ENCODE measurements at regions not wholly inside any gene's neighbourhood (a gene's known extent, or its start where the extent isn't known, plus 50 kb on each side); places are given as distances from the start of the nearest gene placed in this dataset.

- ChIA-PET CTCF (no interaction called here), POLR2A (no interaction called here)
- no peak for FAIRE-seq
- Histone ChIP-seq H3K4me3 (no peak overlapping the region), H3K4me2 (no peak overlapping the region), H3K4me1 (no peaks in the 10 kb centered on the region), H3K27ac (no peak overlapping the region), H3K9me3 (no peaks in the 10 kb centered on the region)
- DNase-seq (ENCODE audit: low read depth in 1 of 2, low spot score in 1 of 2), result no peak
- 6% methylated on average over 2 of the region's 2 CpGs for WGBS (ENCODE audit: missing lambda C conversion rate)
- no peak for ATAC-seq
- TF ChIP-seq TFCP2L1 (CRISPR knock-in tag; IDR thresholded peaks at IDR 0.05) (no peak), HOXB5 (CRISPR knock-in tag; IDR thresholded peaks at IDR 0.05) (no peak)
These were observed 197.5 kb upstream of the HS3ST4 start for GRCh38 chr16:25494292-25494691.

DNA sequence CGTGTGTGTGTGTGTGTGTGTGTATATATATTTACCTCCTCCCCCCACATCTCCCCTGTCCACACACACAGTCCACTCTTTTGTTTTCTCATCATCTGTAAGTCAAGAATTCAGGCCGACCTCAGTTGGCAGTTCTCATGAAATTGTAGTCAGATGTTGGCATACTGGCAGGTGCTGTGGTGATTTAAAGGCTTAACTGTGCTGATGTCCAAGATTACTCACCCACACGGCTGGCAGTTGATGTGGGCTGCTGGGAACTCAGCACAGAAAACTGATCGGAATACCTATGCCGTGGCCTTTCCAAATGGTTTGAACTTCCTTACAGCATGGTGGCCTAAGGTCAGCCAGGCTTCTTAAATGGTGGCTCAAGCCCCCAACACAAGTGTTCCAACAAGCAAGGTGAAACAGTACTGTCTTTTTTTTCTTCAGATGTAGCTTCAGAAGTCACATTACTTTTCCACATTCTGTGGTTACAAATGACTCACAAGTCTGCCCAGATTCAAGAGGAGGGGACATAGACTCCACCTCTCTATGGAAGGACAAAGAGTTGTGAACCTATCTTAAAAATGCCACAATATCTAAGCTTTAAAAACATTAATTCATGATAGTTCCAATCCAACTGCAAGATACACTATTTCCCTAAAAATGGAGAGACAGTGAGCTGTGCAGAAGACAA is 198.5 kb upstream of the HS3ST4 start:
- Histone ChIP-seq H3K4me1 (no peaks in the 10 kb centered on the region), H3K4me2 (no peak overlapping the region), H3K9me3 (no peaks in the 10 kb centered on the region), H3K4me3 (no peak overlapping the region), H3K27ac (no peak overlapping the region)
- 21% methylated on average over 5 of the region's 5 CpGs for WGBS (ENCODE audit: missing lambda C conversion rate)
- ChIA-PET POLR2A (no interaction called here), CTCF (no interaction called here)
- no peak for TF ChIP-seq HOXA7 (CRISPR knock-in tag; IDR thresholded peaks at IDR 0.05)
- no peak for TF ChIP-seq CBX2 (IDR thresholded peaks at IDR 0.05; ENCODE audit: borderline replicate concordance, low read depth)
- no peak for TF ChIP-seq CHD4 (IDR thresholded peaks at IDR 0.05; ENCODE audit: borderline replicate concordance)
- TF ChIP-seq ZC3H11A (IDR thresholded peaks at IDR 0.05), result no peak
- no peak for TF ChIP-seq KDM1A (IDR thresholded peaks at IDR 0.05; ENCODE audit: low read depth)
- no peak for TF ChIP-seq HMGXB4 (CRISPR knock-in tag; IDR thresholded peaks at IDR 0.05; ENCODE audit: borderline replicate concordance)
- TF ChIP-seq HOXB13 (CRISPR knock-in tag; IDR thresholded peaks at IDR 0.05; ENCODE audit: low read depth), result no peak
- no peak for TF ChIP-seq ZFP36 (IDR thresholded peaks at IDR 0.05; ENCODE audit: borderline replicate concordance, partially characterized antibody)
- no peak for TF ChIP-seq PHF8 (IDR thresholded peaks at IDR 0.05; ENCODE audit: borderline replicate concordance, low read depth)
- no peak for TF ChIP-seq ESRRA (IDR thresholded peaks at IDR 0.05; ENCODE audit: borderline replicate concordance, low read length)
- TF ChIP-seq FOSL2 (IDR thresholded peaks at IDR 0.05), result no peak
- no peak for TF ChIP-seq FOSL2 (CRISPR knock-in tag; IDR thresholded peaks at IDR 0.05)
- no peak for TF ChIP-seq ZSCAN20 (CRISPR knock-in tag; IDR thresholded peaks at IDR 0.05)
- TF ChIP-seq MAX (IDR thresholded peaks at IDR 0.05), result no peak
- no peak for TF ChIP-seq CTCF (IDR thresholded peaks at IDR 0.05)
- no peak for TF ChIP-seq FOSB (CRISPR knock-in tag; IDR thresholded peaks at IDR 0.05)
- TF ChIP-seq CBX8 (IDR thresholded peaks at IDR 0.05), result no peak
- TF ChIP-seq FOXS1 (CRISPR knock-in tag; IDR thresholded peaks at IDR 0.05), result no peak
- TF ChIP-seq RNF2 (IDR thresholded peaks at IDR 0.05; ENCODE audit: borderline replicate concordance, low read depth), result no peak
- TF ChIP-seq NR3C1 (IDR thresholded peaks at IDR 0.05), result no peak
- TF ChIP-seq TFCP2L1 (CRISPR knock-in tag; IDR thresholded peaks at IDR 0.05), result no peak
- no peak for ATAC-seq
- no peak for DNase-seq (ENCODE audit: low read depth in 1 of 2, low spot score in 1 of 2)
- FAIRE-seq, result no peak

DNA sequence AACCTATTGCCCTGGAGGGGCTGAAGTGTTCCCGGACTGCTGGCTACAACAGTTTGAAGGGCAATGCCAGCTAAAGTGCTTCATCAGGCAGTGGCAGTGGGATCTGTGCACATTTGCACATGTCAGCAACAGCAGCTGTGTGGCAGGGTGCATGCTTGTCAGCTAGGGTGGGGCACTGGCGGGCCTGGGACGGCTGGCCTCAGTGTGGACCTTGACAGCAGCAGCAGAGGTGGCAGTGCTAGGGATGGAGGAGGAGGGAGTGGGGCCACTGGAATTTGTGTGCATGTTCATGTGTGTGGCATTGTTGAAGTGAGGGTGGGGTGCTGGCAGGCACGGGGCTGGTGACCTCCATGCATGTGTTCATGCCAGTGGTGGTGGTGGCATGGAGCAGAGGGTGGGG is 203.3 kb upstream of the HS3ST4 start:
- FAIRE-seq (no peak), DNase-seq (ENCODE audit: low read depth in 1 of 2, low spot score in 1 of 2) (no peak), ATAC-seq (no peak)
- Histone ChIP-seq H3K4me3 (no peak overlapping the region), H3K9me3 (no peaks in the 10 kb centered on the region), H3K27ac (no peak overlapping the region), H3K4me1 (no peaks in the 10 kb centered on the region), H3K4me2 (no peak overlapping the region)
- CTCF ChIA-PET, result no interaction called here
- POLR2A ChIA-PET, result no interaction called here
- 0% methylated on average over 4 of the region's 4 CpGs for whole genome bisulfite sequencing (ENCODE audit: missing lambda C conversion rate)
- TF ChIP-seq CHD2 (IDR thresholded peaks at IDR 0.05; ENCODE audit: low read length, partially characterized antibody) (no peak), NR3C1 (IDR thresholded peaks at IDR 0.05) (no peak), CEBPB (IDR thresholded peaks at IDR 0.05) (no peak), BHLHE40 (IDR thresholded peaks at IDR 0.05; ENCODE audit: low read depth, low read length) (no peak), MAFK (IDR thresholded peaks at IDR 0.05; ENCODE audit: partially characterized antibody) (no peak), NPAS2 (CRISPR knock-in tag; IDR thresholded peaks at IDR 0.05; ENCODE audit: borderline replicate concordance) (no peak), GATA3 (IDR thresholded peaks at IDR 0.05; ENCODE audit: borderline replicate concordance) (no peak), SMC3 (IDR thresholded peaks at IDR 0.05) (no peak)
- TF ChIP-seq, protein P1, sequence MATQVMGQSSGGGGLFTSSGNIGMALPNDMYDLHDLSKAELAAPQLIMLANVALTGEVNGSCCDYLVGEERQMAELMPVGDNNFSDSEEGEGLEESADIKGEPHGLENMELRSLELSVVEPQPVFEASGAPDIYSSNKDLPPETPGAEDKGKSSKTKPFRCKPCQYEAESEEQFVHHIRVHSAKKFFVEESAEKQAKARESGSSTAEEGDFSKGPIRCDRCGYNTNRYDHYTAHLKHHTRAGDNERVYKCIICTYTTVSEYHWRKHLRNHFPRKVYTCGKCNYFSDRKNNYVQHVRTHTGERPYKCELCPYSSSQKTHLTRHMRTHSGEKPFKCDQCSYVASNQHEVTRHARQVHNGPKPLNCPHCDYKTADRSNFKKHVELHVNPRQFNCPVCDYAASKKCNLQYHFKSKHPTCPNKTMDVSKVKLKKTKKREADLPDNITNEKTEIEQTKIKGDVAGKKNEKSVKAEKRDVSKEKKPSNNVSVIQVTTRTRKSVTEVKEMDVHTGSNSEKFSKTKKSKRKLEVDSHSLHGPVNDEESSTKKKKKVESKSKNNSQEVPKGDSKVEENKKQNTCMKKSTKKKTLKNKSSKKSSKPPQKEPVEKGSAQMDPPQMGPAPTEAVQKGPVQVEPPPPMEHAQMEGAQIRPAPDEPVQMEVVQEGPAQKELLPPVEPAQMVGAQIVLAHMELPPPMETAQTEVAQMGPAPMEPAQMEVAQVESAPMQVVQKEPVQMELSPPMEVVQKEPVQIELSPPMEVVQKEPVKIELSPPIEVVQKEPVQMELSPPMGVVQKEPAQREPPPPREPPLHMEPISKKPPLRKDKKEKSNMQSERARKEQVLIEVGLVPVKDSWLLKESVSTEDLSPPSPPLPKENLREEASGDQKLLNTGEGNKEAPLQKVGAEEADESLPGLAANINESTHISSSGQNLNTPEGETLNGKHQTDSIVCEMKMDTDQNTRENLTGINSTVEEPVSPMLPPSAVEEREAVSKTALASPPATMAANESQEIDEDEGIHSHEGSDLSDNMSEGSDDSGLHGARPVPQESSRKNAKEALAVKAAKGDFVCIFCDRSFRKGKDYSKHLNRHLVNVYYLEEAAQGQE (IDR thresholded peaks at IDR 0.05), result no peak
